D721Med (cell line): ENCODE measurements at regions not wholly inside any gene's neighbourhood (a gene's known extent, or its start where the extent isn't known, plus 50 kb on each side); places are given as distances from the start of the nearest gene placed in this dataset.
"Not testable (repeated sequence)": the region's sequence is repeated elsewhere in the genome, so short reads cannot be mapped to it uniquely, and the experiment has no call there.

Experiments
- DNase-seq: peaks from one replicate; pipeline ENCODE4 v3.0.0; 2011; ENCODE audit warnings: low spot score; ENCODE audit not compliant: insufficient read length
- FAIRE-seq: peaks from 2 replicates; lab custom pipeline; 2011; peaks lifted over from hg19 to GRCh38; lab: Jason Lieb, UNC
- TF ChIP-seq, protein P1 (sequence below): IDR thresholded peaks from 2 replicates; pipeline ENCODE4 v1.5.1; 2012; ENCODE audit warnings: mild to moderate bottlenecking, control low read depth; ENCODE audit not compliant: insufficient read depth; ENCODE audit errors: missing control alignments

DNA sequence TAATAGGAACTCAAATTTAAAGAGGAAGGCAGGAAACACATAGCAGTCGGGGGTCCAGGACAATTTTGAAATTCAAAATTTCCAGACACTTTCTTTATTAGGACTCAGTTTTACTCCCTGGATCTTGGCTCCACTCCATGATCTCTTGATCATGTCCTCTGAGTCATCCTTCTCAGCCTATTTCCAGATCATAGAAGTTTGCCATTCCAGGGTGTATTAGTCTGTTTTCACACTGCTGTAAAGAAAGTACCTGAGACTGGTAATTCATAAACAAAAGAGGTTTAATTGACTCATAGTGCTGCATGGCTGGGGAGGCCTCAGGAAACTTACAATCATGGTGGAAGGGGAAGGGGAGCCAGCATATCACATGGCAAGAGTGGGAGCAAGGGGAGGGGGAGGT lies 564.7 kb upstream of the ACTRT1 start:
- TF ChIP-seq, protein P1, sequence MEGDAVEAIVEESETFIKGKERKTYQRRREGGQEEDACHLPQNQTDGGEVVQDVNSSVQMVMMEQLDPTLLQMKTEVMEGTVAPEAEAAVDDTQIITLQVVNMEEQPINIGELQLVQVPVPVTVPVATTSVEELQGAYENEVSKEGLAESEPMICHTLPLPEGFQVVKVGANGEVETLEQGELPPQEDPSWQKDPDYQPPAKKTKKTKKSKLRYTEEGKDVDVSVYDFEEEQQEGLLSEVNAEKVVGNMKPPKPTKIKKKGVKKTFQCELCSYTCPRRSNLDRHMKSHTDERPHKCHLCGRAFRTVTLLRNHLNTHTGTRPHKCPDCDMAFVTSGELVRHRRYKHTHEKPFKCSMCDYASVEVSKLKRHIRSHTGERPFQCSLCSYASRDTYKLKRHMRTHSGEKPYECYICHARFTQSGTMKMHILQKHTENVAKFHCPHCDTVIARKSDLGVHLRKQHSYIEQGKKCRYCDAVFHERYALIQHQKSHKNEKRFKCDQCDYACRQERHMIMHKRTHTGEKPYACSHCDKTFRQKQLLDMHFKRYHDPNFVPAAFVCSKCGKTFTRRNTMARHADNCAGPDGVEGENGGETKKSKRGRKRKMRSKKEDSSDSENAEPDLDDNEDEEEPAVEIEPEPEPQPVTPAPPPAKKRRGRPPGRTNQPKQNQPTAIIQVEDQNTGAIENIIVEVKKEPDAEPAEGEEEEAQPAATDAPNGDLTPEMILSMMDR = no peak
- no peak for FAIRE-seq
- DNase-seq = no peak

DNA sequence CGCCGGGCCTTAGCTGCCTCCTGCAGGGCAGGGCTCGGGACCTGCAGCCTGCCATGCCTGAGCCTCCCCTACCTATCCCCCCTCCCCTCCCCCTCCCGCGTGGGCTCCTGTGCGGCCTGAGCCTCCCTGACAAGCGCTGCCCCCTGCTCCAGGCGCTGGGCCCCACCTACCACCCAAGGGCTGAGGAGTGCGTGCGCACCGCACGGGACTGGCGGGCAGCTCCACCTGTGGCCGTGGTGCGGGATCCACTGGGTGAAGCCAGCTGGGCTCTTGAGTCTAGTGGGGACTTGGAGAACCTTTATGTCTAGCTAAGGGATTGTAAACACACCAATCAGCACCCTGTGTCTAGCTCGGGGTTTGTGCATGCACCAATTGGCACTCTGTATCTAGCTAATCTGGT lies 554.6 kb upstream of the ACTRT1 start:
- DNase-seq, FAIRE-seq: not testable (repeated sequence)

DNA sequence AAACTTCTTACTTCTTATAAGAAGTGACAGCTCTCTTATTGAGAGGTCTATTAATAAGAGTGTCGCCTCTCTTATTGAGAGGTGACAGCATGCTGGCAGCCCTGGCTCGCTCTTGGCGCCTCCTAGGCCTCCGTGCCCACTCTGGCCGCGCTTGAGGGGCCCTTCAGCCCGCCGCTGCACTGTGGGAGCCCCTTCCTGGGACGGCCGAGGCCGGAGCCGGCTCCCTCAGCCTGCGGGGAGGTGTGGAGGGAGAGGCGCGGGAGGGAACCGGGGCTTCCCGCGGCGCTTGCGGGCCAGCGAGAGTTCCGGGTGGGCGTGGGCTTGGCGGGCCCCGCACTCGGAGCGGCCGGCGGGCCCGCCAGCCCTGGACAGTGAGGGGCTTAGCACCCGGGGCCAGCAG lies 554.2 kb upstream of the ACTRT1 start:
- FAIRE-seq, DNase-seq: not testable (repeated sequence)

DNA sequence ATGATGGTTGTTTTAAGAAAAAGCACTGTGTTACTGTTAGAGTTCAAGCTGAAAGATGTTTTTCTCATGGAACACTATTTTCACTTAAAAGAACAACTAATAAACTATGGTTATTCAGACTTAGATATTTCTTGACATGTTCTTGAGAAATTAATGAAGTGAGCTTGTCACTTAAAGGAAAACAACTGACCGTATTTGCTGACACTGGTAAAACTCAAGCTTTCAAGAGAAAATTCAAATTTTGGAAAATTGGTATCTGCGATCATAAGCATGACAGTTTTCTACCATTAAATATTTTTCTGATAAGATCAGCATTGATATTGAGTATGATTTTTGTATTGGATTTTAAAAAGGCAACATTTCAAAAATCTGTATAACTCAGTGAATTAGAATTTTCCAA lies 549.5 kb upstream of the ACTRT1 start:
- FAIRE-seq (no peak), DNase-seq (no peak)
- TF ChIP-seq, protein P1 = no peak

DNA sequence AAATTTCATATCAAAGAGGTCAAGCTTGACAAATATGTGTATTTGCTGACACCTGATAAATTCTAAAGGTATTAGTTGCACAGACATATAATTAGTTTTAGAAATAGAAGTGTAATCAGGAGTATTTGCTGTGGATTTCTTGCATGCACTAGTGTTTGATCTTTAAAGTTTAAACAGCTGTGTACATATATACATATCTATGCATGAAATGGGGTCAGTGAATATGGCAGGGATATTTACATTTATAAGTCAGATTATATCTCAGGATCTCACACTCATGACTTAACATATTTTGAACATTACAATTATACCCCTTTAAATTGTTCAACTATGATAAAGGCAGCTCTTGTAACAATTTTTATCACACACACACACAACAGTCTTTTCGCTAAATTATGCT lies 547.4 kb upstream of the ACTRT1 start:
- FAIRE-seq (no peak), DNase-seq (no peak)
- TF ChIP-seq, protein P1 = no peak

DNA sequence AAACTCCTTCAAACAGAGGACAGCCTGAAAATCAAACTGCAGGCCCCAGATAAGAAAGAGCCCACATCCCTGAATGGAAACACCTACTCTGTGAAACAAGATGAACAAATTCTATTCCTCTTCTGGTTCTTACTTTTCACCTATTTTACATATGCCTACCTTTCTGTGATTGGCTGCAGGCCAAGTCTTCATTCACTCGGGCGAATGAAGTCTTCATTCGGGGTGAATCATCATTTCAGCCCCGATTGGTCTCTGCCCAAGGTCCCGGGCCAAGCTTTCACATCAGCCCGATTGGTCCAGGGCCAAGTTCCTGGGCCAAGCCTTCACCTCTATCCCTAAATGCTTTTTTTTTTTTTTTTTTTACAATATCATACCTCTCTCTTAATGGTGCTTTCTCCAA lies 529.8 kb upstream of the ACTRT1 start:
- DNase-seq (no peak), FAIRE-seq (no peak)
- TF ChIP-seq, protein P1 = no peak

DNA sequence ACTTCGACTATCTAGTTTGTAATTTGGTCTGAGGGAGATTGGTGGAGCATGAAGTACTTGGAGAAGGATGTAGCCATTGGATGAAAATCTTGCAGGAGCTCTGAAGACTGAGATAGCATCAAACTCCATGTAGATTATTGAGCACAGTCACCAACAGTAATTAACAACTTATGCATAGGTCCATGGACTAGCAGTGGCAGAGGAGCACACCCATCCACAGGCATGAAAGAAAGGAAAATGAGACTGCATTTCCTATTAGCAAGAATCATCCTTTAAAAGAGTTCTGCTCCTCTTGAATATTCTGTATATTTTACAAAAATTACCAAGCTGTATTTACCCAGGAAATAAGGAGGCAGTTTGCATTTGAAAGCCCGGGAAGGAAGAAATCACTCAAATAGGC lies 529.4 kb upstream of the ACTRT1 start:
- no peak for FAIRE-seq
- TF ChIP-seq, protein P1 = no peak
- DNase-seq = no peak

DNA sequence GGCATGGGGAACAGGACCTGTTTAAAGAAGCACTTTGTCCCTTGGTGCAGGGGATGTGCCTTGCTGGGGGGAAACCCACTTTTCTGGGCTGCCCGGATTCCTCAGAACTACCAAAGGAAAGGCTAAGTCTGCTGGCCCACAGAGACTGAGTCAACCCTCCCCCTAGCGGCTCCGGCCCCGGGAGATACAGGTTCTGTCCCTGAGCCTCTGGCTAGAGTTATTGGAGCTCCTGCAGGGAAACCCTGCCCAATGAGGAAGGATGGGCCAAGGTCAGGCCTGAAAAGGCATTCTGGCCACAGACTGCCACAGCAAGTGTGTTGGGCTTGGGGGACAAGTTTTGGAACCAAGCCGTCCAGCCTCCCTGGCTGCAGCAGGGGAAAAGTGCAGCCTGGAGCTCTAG lies 490.9 kb upstream of the ACTRT1 start:
- DNase-seq (no peak), FAIRE-seq (no peak)
- TF ChIP-seq, protein P1 = no peak
